ENCODE measurements at regions not wholly inside any gene's neighbourhood (a gene's known extent, or its start where the extent isn't known, plus 50 kb on each side); places are given as distances from the start of the nearest gene placed in this dataset.

GRCh38 chr15:61712129-61712759 is 348.0 kb downstream of the VPS13C start:
- no peaks in the 10 kb centered on the region; a peak in 1 of 4 replicates for H3K27me3 ChIP-seq (replicated peaks in 1 of 2; ENCODE audit: control insufficient read depth in 2 of 2, insufficient read depth in 2 of 2, low read length in 1 of 2)
- H3K27ac ChIP-seq (ENCODE audit: control insufficient read depth, insufficient read depth) = no peak overlapping the region
- BruUV-seq (replicated peaks) = no TSS peak
- H3K4me3 ChIP-seq = no peak overlapping the region
- SMC1A ChIA-PET (ENCODE audit: uncharacterized antibody, unreplicated experiment) = no interaction called here
- in situ Hi-C loops (cut with MboI) (no loop called here), intact Hi-C loops (cut with micrococcal nuclease; ENCODE audit: unreplicated experiment) (no loop called here)
- ATAC-seq (no peak), FAIRE-seq (no peak), DNase-seq (ENCODE audit: low read depth, low spot score) (no peak)
- no peaks in the 10 kb centered on the region for H3K4me1 ChIP-seq (ENCODE audit: control insufficient read depth, insufficient read depth, low read length)
- H3K4me2 ChIP-seq (ENCODE audit: control insufficient read depth, insufficient read depth) = no peak overlapping the region
- WGBS (ENCODE audit: insufficient coverage, insufficient replicate concordance, low lambda C conversion rate, missing lambda C conversion rate) = 34% methylated on average over 4 of the region's 4 CpGs
- H3K9me3 ChIP-seq (replicated peaks; ENCODE audit: control insufficient read depth, insufficient read depth, low read length) = no peaks in the 10 kb centered on the region
- CTCF ChIA-PET = interaction anchor here (0.6 kb wide), 1 partner anchor 359 kb away, joined by 3 read pairs; no protein-coding TSS in a partner anchor
- POLR2A ChIA-PET = no interaction called here
- TF ChIP-seq IRF5 (IDR thresholded peaks at IDR 0.05; ENCODE audit: borderline replicate concordance) (no peak), JUNB (IDR thresholded peaks at IDR 0.05) (no peak), CTCF (IDR thresholded peaks at IDR 0.05 in 2 of 3, conservative IDR thresholded peaks at IDR 0.05 in 1 of 3; ENCODE audit: control insufficient read depth in 2 of 3, extremely low read depth in 1 of 3, insufficient read depth in 1 of 3, low read depth in 3 of 3, low read length in 3 of 3) (no peak), TCF7 (IDR thresholded peaks at IDR 0.05; ENCODE audit: borderline replicate concordance) (no peak), BMI1 (IDR thresholded peaks at IDR 0.05; ENCODE audit: borderline replicate concordance) (no peak), ZZZ3 (IDR thresholded peaks at IDR 0.05; ENCODE audit: control insufficient read depth, insufficient read length, low read depth) (no peak), ZBED1 (IDR thresholded peaks at IDR 0.05; ENCODE audit: borderline replicate concordance) (no peak), CBFB (IDR thresholded peaks at IDR 0.05; ENCODE audit: low read depth) (no peak), ZNF24 (IDR thresholded peaks at IDR 0.05) (no peak), CHD4 (IDR thresholded peaks at IDR 0.05) (no peak)
- no peaks in the 10 kb centered on the region for H4K20me1 ChIP-seq (ENCODE audit: control insufficient read depth, insufficient read depth)
- H2AFZ ChIP-seq (ENCODE audit: control insufficient read depth, low read depth, low read length) = no peak overlapping the region
- no peaks in the 10 kb centered on the region for H3K36me3 ChIP-seq (ENCODE audit: control insufficient read depth in 2 of 2, insufficient read depth in 2 of 2, low read length in 1 of 2)
- no peaks in the 10 kb centered on the region for H3K79me2 ChIP-seq (ENCODE audit: control insufficient read depth, insufficient read depth, low read length)
- no peak overlapping the region for H3K9ac ChIP-seq (ENCODE audit: control insufficient read depth, insufficient read depth, low read length)
- RAD21 ChIA-PET (ENCODE audit: unreplicated experiment) = no interaction called here
